ENCODE measurements at regions not wholly inside any gene's neighbourhood (a gene's known extent, or its start where the extent isn't known, plus 50 kb on each side); places are given as distances from the start of the nearest gene placed in this dataset.

DNA sequence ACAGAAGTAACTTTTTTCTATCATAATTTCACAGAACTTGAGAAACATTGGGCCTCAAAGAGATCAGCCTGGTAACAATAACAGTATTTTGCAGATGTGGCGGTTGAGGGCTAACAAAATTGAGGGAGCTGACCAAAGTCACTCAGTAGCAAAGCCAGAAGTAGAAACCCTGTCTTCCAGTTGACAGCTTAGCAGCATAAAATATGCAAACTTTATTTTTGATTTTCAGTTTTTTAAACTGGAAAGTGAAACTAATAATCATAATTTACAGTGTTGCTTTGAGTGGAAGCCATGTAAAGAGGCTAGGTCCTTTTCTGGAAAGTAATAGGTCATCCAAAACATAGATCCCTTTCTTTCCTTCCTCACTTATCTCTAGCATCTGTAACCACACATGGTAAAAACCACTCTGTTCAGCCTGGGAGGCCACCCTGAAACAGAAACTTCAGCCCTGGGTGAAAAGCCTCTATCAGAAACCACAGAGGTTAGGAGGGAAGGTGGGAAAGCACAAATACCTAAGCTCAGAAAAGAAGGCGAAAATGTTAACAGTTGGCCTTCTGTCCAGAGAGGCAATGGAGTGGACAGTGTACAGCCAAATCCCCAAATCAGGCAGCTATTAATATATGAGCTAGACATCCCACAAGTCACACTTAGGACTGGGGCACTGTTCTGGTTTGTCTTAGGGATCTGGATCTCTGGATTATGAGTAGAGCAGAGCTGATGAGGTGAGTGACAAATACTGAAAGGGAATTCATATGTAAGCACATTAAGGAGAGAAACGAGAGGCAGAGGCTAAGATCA is 61.1 kb upstream of the ARSJ start:
- TF ChIP-seq, protein P1, sequence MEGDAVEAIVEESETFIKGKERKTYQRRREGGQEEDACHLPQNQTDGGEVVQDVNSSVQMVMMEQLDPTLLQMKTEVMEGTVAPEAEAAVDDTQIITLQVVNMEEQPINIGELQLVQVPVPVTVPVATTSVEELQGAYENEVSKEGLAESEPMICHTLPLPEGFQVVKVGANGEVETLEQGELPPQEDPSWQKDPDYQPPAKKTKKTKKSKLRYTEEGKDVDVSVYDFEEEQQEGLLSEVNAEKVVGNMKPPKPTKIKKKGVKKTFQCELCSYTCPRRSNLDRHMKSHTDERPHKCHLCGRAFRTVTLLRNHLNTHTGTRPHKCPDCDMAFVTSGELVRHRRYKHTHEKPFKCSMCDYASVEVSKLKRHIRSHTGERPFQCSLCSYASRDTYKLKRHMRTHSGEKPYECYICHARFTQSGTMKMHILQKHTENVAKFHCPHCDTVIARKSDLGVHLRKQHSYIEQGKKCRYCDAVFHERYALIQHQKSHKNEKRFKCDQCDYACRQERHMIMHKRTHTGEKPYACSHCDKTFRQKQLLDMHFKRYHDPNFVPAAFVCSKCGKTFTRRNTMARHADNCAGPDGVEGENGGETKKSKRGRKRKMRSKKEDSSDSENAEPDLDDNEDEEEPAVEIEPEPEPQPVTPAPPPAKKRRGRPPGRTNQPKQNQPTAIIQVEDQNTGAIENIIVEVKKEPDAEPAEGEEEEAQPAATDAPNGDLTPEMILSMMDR (IDR thresholded peaks at IDR 0.05), result no peak
- TF ChIP-seq POLR2A (IDR thresholded peaks at IDR 0.05), result no peak

Measured in ovary (tissue), 3 donors.